HepG2 (cell line): ENCODE measurements at regions not wholly inside any gene's neighbourhood (a gene's known extent, or its start where the extent isn't known, plus 50 kb on each side); places are given as distances from the start of the nearest gene placed in this dataset.

Experiments used
- EZH2 ChIP-seq: conservative IDR thresholded peaks from 2 replicates; pipeline ENCODE4 v1.6.1; 2012; ENCODE audit warnings: mild to moderate bottlenecking, low read depth, low read length, moderate library complexity
- PATZ1 ChIP-seq: sonication (generic); formaldehyde crosslinking; IDR thresholded peaks from 2 replicates; pipeline ENCODE4 v1.4.0; 2020; ENCODE audit warnings: missing genetic modification reagents
- PHF8 ChIP-seq: sonication (generic); formaldehyde crosslinking; IDR thresholded peaks from 2 replicates; pipeline ENCODE4 v1.5.0; 2020; ENCODE audit warnings: missing genetic modification reagents
- POLR2AphosphoS5 ChIP-seq: IDR thresholded peaks from 2 replicates; pipeline ENCODE4 v1.6.1; 2012; ENCODE audit warnings: low read depth, low read length
- PRDM15 ChIP-seq: sonication (generic); formaldehyde crosslinking; IDR thresholded peaks from 2 replicates; pipeline ENCODE4 v1.4.0; 2020; ENCODE audit warnings: missing genetic modification reagents
- YY1 ChIP-seq: IDR thresholded peaks from 2 replicates; pipeline ENCODE4 v1.6.1; 2011; ENCODE audit warnings: low read length, low read depth, moderate library complexity, mild to moderate bottlenecking; ENCODE audit not compliant: insufficient read depth, insufficient replicate concordance
- ZNF766 ChIP-seq: sonication (generic); formaldehyde crosslinking; IDR thresholded peaks from 2 replicates; pipeline ENCODE4 v1.5.0; 2020; ENCODE audit warnings: missing genetic modification reagents, borderline replicate concordance
- TF ChIP-seq, protein P1 (sequence below): sonication (generic); formaldehyde crosslinking; IDR thresholded peaks from 2 replicates; pipeline ENCODE4 v1.5.0; 2020; ENCODE audit warnings: mild to moderate bottlenecking, missing genetic modification reagents, moderate library complexity

- TF ChIP-seq YY1: no peak
- no peak for TF ChIP-seq PHF8
- TF ChIP-seq PATZ1 (CRISPR knock-in tag): no peak
- no peak for TF ChIP-seq POLR2AphosphoS5
- TF ChIP-seq, protein P1, sequence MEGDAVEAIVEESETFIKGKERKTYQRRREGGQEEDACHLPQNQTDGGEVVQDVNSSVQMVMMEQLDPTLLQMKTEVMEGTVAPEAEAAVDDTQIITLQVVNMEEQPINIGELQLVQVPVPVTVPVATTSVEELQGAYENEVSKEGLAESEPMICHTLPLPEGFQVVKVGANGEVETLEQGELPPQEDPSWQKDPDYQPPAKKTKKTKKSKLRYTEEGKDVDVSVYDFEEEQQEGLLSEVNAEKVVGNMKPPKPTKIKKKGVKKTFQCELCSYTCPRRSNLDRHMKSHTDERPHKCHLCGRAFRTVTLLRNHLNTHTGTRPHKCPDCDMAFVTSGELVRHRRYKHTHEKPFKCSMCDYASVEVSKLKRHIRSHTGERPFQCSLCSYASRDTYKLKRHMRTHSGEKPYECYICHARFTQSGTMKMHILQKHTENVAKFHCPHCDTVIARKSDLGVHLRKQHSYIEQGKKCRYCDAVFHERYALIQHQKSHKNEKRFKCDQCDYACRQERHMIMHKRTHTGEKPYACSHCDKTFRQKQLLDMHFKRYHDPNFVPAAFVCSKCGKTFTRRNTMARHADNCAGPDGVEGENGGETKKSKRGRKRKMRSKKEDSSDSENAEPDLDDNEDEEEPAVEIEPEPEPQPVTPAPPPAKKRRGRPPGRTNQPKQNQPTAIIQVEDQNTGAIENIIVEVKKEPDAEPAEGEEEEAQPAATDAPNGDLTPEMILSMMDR (CRISPR knock-in tag): no peak
- no peak for TF ChIP-seq ZNF766 (CRISPR knock-in tag)
- no peak for TF ChIP-seq EZH2
- no peak for TF ChIP-seq PRDM15
These were observed 727.8 kb upstream of the FAM174A start for GRCh38 chr5:99807346-99807745.
